ENCODE measurements at regions not wholly inside any gene's neighbourhood (a gene's known extent, or its start where the extent isn't known, plus 50 kb on each side); places are given as distances from the start of the nearest gene placed in this dataset.
"Not testable (repeated sequence)": the region's sequence is repeated elsewhere in the genome, so short reads cannot be mapped to it uniquely, and the experiment has no call there.

DNA sequence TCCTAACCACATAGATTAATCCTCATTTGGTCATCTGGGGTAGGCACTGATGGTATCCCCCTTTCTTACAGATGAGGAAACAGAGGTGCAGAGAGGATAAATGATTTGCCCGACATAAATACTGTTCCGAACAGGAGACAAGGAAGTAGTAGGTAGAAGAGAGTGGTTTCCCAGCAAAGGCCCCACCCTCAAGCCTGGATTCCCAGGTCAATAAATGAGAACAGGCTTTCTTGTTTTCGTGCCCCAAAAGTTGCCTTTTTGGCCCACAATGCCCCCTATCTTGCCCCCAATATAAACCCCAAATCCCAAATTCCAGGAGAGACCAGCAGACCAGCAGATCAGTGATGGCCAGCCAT lies 125.5 kb upstream of the PRR20G start:
- no peak overlapping the region for H3K4me3 ChIP-seq (ENCODE audit: control insufficient read depth, low read depth, low read length)
- no peak for DNase-seq (ENCODE audit: low read depth)
- TF ChIP-seq, protein P1, sequence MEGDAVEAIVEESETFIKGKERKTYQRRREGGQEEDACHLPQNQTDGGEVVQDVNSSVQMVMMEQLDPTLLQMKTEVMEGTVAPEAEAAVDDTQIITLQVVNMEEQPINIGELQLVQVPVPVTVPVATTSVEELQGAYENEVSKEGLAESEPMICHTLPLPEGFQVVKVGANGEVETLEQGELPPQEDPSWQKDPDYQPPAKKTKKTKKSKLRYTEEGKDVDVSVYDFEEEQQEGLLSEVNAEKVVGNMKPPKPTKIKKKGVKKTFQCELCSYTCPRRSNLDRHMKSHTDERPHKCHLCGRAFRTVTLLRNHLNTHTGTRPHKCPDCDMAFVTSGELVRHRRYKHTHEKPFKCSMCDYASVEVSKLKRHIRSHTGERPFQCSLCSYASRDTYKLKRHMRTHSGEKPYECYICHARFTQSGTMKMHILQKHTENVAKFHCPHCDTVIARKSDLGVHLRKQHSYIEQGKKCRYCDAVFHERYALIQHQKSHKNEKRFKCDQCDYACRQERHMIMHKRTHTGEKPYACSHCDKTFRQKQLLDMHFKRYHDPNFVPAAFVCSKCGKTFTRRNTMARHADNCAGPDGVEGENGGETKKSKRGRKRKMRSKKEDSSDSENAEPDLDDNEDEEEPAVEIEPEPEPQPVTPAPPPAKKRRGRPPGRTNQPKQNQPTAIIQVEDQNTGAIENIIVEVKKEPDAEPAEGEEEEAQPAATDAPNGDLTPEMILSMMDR (conservative IDR thresholded peaks at IDR 0.05; ENCODE audit: control insufficient read depth, insufficient read depth, low read depth, low read length): no peak

DNA sequence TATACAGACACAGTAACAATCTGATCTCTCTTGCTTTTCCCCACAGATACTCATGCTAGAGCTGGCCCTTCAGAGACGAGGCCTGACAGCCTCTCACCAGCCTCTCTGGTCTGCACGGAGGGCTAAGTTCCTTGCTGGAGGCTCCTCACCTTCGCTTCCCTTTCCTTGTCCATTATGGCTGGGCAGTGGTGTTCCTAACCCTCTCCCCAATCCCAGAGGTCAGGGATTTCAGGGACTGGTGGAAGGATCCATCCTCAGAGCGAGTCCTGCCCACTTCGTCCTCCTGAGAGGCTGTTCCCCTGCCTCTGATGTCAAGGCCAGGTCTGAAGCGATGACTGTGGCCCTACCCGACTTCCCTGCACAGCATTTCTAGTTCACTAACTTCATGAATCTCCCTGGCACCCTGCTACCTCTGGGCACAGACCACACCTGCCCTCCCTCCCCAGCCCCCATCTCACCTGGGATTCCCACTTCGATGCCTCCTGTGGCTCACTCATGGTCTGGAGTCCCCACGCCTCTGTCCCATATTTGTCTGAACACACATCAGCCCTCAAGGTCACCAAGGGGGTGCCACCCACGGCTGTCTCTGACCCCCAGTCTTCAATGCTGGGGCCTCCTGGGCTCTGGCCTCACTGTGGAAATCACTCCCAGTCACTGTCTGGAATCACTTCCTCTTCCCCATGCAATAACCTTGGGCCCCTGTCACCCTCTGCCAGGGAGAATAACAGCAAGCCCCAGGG lies 124.9 kb upstream of the PRR20G start:
- DNase-seq (ENCODE audit: low read depth): no peak
- TF ChIP-seq, protein P1 (conservative IDR thresholded peaks at IDR 0.05; ENCODE audit: control insufficient read depth, insufficient read depth, low read depth, low read length): no peak
- H3K4me3 ChIP-seq (ENCODE audit: control insufficient read depth, low read depth, low read length): no peak overlapping the region

DNA sequence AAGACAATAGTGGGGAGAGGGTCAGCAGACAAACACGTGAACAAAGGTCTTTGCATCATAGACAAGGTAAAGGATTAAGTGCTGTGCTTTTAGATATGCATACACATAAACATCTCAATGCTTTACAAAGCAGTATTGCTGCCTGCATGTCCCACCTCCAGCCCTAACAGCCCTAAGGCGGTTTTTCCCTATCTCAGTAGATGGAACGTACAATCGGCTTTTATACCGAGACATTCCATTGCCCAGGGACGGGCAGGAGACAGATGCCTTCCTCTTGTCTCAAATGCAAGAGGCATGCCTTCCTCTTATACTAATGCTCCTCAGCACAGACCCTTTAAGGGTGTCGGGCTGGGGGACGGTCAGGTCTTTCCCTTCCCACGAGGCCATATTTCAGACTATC lies 124.0 kb upstream of the PRR20G start:
- DNase-seq (ENCODE audit: low read depth); H3K4me3 ChIP-seq (ENCODE audit: control insufficient read depth, low read depth, low read length): not testable (repeated sequence)

DNA sequence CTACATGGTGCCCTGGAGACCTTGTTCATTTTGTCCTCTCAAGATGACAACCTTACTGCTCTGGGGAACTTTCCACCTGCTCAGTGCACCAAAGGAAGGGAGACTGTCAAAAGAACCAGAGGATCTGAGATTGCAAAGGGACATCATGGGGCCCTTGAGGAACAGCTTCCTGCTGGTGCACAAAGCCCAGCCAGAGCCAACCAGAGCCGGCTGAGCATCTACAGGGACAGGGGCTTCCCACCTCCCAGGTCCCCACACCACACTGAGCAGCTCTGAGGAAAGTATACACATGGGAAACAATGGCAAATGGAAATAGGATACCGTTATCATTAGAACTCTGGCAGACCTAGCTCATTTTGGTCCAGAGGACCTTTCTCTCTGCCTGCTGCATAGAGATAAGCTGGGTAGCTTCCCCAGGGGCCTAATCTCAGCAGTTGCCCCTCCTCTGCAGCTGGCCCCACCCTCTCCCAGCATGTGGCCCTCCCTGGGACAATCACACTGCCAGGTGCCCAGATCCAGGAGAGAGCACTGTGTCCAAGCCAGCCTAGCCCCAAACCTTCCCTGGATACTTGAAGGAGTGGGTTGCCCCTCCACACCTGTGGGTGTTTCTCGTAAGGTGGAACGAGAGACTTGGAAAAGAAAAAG lies 123.4 kb upstream of the PRR20G start:
- TF ChIP-seq, protein P1 (conservative IDR thresholded peaks at IDR 0.05; ENCODE audit: control insufficient read depth, insufficient read depth, low read depth, low read length): no peak
- no peak overlapping the region for H3K4me3 ChIP-seq (ENCODE audit: control insufficient read depth, low read depth, low read length)
- no peak for DNase-seq (ENCODE audit: low read depth)

DNA sequence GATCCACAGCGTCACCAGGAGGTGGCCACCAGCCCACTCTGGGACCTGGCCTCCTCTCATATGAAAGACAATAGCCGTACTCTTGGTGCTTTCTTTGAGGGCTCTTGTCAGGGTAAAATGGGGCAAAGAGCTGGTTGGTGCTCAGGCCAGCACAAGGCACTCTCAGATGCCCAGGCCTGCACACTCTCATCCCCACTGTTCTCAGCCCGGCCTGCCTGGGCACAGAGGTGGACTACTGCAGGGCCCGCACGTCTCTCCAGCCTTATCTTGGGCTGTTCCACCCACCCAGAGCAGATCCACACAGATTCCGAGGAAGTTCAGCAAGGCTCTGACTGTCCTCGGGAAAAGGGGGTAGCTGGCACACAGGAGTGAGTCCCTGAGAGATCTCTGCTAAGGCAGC lies 122.8 kb upstream of the PRR20G start:
- no peak overlapping the region for H3K4me3 ChIP-seq (ENCODE audit: control insufficient read depth, low read depth, low read length)
- no peak for DNase-seq (ENCODE audit: low read depth)
- TF ChIP-seq, protein P1 (conservative IDR thresholded peaks at IDR 0.05; ENCODE audit: control insufficient read depth, insufficient read depth, low read depth, low read length): no peak

DNA sequence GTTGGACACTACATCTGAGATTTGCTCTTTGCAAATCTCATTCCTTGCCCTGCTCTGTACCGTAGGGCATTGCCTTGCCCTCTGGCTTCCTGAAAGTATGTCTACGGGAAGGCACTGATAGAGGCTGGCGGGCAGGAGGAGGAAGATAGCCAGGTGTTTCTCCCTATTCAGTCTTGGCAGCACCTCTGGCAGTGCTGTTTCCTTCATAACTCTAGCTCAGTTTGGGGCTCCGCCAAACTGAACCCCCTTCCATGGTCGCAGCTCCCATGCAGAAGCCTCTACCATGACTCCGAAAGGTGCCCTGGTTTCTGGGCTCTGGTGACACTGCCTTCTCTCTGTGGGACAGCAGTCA lies 122.3 kb upstream of the PRR20G start:
- DNase-seq (ENCODE audit: low read depth): no peak
- H3K4me3 ChIP-seq (ENCODE audit: control insufficient read depth, low read depth, low read length): no peak overlapping the region
- TF ChIP-seq, protein P1 (conservative IDR thresholded peaks at IDR 0.05; ENCODE audit: control insufficient read depth, insufficient read depth, low read depth, low read length): no peak

DNA sequence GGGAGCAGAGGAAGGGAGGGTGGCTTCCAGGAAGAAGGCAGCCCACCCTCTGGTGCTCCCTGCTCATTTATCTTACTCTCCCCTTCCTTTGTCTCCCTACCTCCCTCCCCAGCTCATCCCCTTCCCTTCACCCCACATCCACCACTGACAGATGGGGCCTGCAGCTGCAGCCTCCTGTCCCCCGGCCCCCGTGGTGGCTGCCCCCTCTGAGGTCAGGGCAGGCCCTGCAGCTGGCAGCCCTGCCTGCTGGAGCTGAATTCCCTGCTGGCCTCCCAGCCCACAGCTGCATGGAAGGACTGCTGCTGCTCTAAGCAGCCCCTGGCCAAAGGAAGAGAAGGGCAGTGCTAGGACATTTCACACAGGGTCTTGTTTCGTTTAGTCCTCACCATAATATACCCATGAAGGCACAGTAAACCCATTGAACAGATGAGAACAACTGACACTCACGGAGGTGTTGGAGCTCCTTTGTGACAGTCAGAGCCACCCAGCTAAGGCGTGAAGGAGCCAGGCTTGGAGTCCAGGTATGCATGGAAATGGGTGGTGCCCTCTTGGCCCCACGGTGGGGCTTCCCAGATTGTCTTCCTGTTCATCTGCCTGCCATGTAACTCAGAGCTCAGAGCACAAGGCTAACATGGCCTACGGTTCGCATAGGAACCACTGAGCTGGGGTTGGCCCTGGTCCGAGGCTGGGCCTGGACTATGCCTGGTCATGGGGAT lies 121.7 kb upstream of the PRR20G start:
- DNase-seq (ENCODE audit: low read depth): no peak
- TF ChIP-seq, protein P1 (conservative IDR thresholded peaks at IDR 0.05; ENCODE audit: control insufficient read depth, insufficient read depth, low read depth, low read length): no peak
- no peak overlapping the region for H3K4me3 ChIP-seq (ENCODE audit: control insufficient read depth, low read depth, low read length)
